ENCODE measurements at regions not wholly inside any gene's neighbourhood (a gene's known extent, or its start where the extent isn't known, plus 50 kb on each side); places are given as distances from the start of the nearest gene placed in this dataset.

- TF ChIP-seq CTCF (IDR thresholded peaks at IDR 0.05; ENCODE audit: low read depth, low read length, poor library complexity, severe bottlenecking): no peak
- TF ChIP-seq EZH2phosphoT487 (IDR thresholded peaks at IDR 0.05; ENCODE audit: borderline replicate concordance, low read length): no peak
These were observed 320.5 kb downstream of the ETS1 start for GRCh38 chr11:128266893-128267292.

Measured in DOHH2 (cell line).